ENCODE measurements at regions not wholly inside any gene's neighbourhood (a gene's known extent, or its start where the extent isn't known, plus 50 kb on each side); places are given as distances from the start of the nearest gene placed in this dataset.

GRCh38 chr11:39021539-39021938 lies 2423.5 kb upstream of the RAG2 start:
- Mint-ChIP-seq H3K9me3 (ENCODE audit: low read depth, unreplicated experiment) (peaks cover 9% of the 10 kb centered on the region), H3K27ac (ENCODE audit: unreplicated experiment) (no peak overlapping the region), H3K36me3 (ENCODE audit: insufficient read depth, unreplicated experiment) (no peaks in the 10 kb centered on the region), H3K27me3 (ENCODE audit: unreplicated experiment) (no peaks in the 10 kb centered on the region), H3K4me1 (ENCODE audit: low read depth, unreplicated experiment) (no peaks in the 10 kb centered on the region), H3K4me3 (ENCODE audit: low read depth, unreplicated experiment) (no peak overlapping the region)
- no peak for TF ChIP-seq CTCF (IDR thresholded peaks at IDR 0.05; ENCODE audit: unreplicated experiment)
- no TSS peak for BruUV-seq (replicated peaks)
- CTCF ChIA-PET = no interaction called here
- no peak for DNase-seq
- intact Hi-C loops (cut with micrococcal nuclease; ENCODE audit: unreplicated experiment) = no loop called here

GRCh38 chr11:39011797-39012196 lies 2413.8 kb upstream of the RAG2 start:
- no TSS peak for BruUV-seq (replicated peaks)
- no peak for TF ChIP-seq CTCF (IDR thresholded peaks at IDR 0.05; ENCODE audit: unreplicated experiment)

GRCh38 chr11:38990841-38991240 lies 2392.8 kb upstream of the RAG2 start:
- H3K36me3 Mint-ChIP-seq (ENCODE audit: insufficient read depth, unreplicated experiment) = no peaks in the 10 kb centered on the region
- H3K9me3 Mint-ChIP-seq (ENCODE audit: low read depth, unreplicated experiment) = peaks cover 20% of the 10 kb centered on the region
- H3K27ac Mint-ChIP-seq (ENCODE audit: unreplicated experiment) = no peak overlapping the region
- no peak overlapping the region for H3K4me3 Mint-ChIP-seq (ENCODE audit: low read depth, unreplicated experiment)
- no peak for DNase-seq
- H3K27me3 Mint-ChIP-seq (ENCODE audit: unreplicated experiment) = no peaks in the 10 kb centered on the region
- no TSS peak for BruUV-seq (replicated peaks)
- H3K4me1 Mint-ChIP-seq (ENCODE audit: low read depth, unreplicated experiment) = no peaks in the 10 kb centered on the region
- no peak for TF ChIP-seq CTCF (IDR thresholded peaks at IDR 0.05; ENCODE audit: unreplicated experiment)
- CTCF ChIA-PET = no interaction called here
- intact Hi-C loops (cut with micrococcal nuclease; ENCODE audit: unreplicated experiment) = no loop called here

More at GRCh38 chr11:39011797-39012196, 2413.8 kb upstream of the RAG2 start:
- no peak for DNase-seq
- Mint-ChIP-seq H3K9me3 (ENCODE audit: low read depth, unreplicated experiment) (peaks cover 12% of the 10 kb centered on the region), H3K4me1 (ENCODE audit: low read depth, unreplicated experiment) (no peaks in the 10 kb centered on the region), H3K36me3 (ENCODE audit: insufficient read depth, unreplicated experiment) (no peaks in the 10 kb centered on the region), H3K27ac (ENCODE audit: unreplicated experiment) (no peak overlapping the region), H3K27me3 (ENCODE audit: unreplicated experiment) (no peaks in the 10 kb centered on the region), H3K4me3 (ENCODE audit: low read depth, unreplicated experiment) (no peak overlapping the region)
- intact Hi-C loops (cut with micrococcal nuclease; ENCODE audit: unreplicated experiment) = no loop called here
- CTCF ChIA-PET = no interaction called here

- Mint-ChIP-seq H3K27ac (ENCODE audit: unreplicated experiment) (no peak overlapping the region), H3K9me3 (ENCODE audit: low read depth, unreplicated experiment) (peaks cover 22% of the 10 kb centered on the region), H3K4me1 (ENCODE audit: low read depth, unreplicated experiment) (no peaks in the 10 kb centered on the region), H3K27me3 (ENCODE audit: unreplicated experiment) (no peaks in the 10 kb centered on the region), H3K4me3 (ENCODE audit: low read depth, unreplicated experiment) (no peak overlapping the region), H3K36me3 (ENCODE audit: insufficient read depth, unreplicated experiment) (no peaks in the 10 kb centered on the region)
- no peak for TF ChIP-seq CTCF (IDR thresholded peaks at IDR 0.05; ENCODE audit: unreplicated experiment)
- no TSS peak for BruUV-seq (replicated peaks)
- DNase-seq = no peak
- intact Hi-C loops (cut with micrococcal nuclease; ENCODE audit: unreplicated experiment) = no loop called here
- CTCF ChIA-PET = no interaction called here
These were observed 2392.1 kb upstream of the RAG2 start for GRCh38 chr11:38990139-38990538.

- Mint-ChIP-seq H3K27ac (ENCODE audit: unreplicated experiment) (no peak overlapping the region), H3K36me3 (ENCODE audit: insufficient read depth, unreplicated experiment) (no peaks in the 10 kb centered on the region), H3K4me1 (ENCODE audit: low read depth, unreplicated experiment) (no peaks in the 10 kb centered on the region), H3K27me3 (ENCODE audit: unreplicated experiment) (no peaks in the 10 kb centered on the region), H3K4me3 (ENCODE audit: low read depth, unreplicated experiment) (no peak overlapping the region), H3K9me3 (ENCODE audit: low read depth, unreplicated experiment) (peaks cover 26% of the 10 kb centered on the region)
- DNase-seq = no peak
- intact Hi-C loops (cut with micrococcal nuclease; ENCODE audit: unreplicated experiment) = no loop called here
- no peak for TF ChIP-seq CTCF (IDR thresholded peaks at IDR 0.05; ENCODE audit: unreplicated experiment)
- CTCF ChIA-PET = no interaction called here
- no TSS peak for BruUV-seq (replicated peaks)
These were observed 2390.9 kb upstream of the RAG2 start for GRCh38 chr11:38988908-38989307.

Measured in Calu3 (cell line).